ENCODE measurements at regions not wholly inside any gene's neighbourhood (a gene's known extent, or its start where the extent isn't known, plus 50 kb on each side); places are given as distances from the start of the nearest gene placed in this dataset.
A peak's percentile ranks its signal among the peaks of the same experiment; 100 is the strongest.
"Not testable (repeated sequence)": the region's sequence is repeated elsewhere in the genome, so short reads cannot be mapped to it uniquely, and the experiment has no call there.

GRCh38 chr12:104906695-104907094 lies 51.4 kb downstream of the SLC41A2 start:
- DNase-seq (ENCODE audit: low read depth): no peak

- not testable (repeated sequence) for DNase-seq (ENCODE audit: low read depth)
Measured at GRCh38 chr12:104905446-104905845, 52.6 kb downstream of the SLC41A2 start.

- DNase-seq (ENCODE audit: low read depth): no peak
Measured at GRCh38 chr12:104903648-104904423, 54.3 kb downstream of the SLC41A2 start.

GRCh38 chr12:104902125-104902524 lies 56.0 kb downstream of the SLC41A2 start:
- no peak for DNase-seq (ENCODE audit: low read depth)

- DNase-seq (ENCODE audit: low read depth): no peak
Measured at GRCh38 chr12:104896710-104897109, 61.4 kb downstream of the SLC41A2 start.

GRCh38 chr12:104896146-104896545 lies 61.9 kb downstream of the SLC41A2 start:
- no peak for DNase-seq (ENCODE audit: low read depth)

GRCh38 chr12:104895415-104895814 lies 62.7 kb downstream of the SLC41A2 start:
- no peak for DNase-seq (ENCODE audit: low read depth)

- DNase-seq (ENCODE audit: low read depth): no peak
Measured at GRCh38 chr12:104890476-104891096, 67.5 kb downstream of the SLC41A2 start.

- no peak for DNase-seq (ENCODE audit: low read depth)
Measured at GRCh38 chr12:104889735-104890134, 68.4 kb downstream of the SLC41A2 start.

GRCh38 chr12:104888892-104889291 lies 69.2 kb downstream of the SLC41A2 start:
- DNase-seq (ENCODE audit: low read depth): no peak

- no peak for DNase-seq (ENCODE audit: low read depth)
Measured at GRCh38 chr12:104888481-104888880, 69.6 kb downstream of the SLC41A2 start.

GRCh38 chr12:104887452-104887851 lies 70.6 kb downstream of the SLC41A2 start:
- DNase-seq (ENCODE audit: low read depth): no peak

GRCh38 chr12:104886418-104887401 lies 71.4 kb downstream of the SLC41A2 start:
- no peak for DNase-seq (ENCODE audit: low read depth)

- not testable (repeated sequence) for DNase-seq (ENCODE audit: low read depth)
Measured at GRCh38 chr12:104878858-104879257, 79.2 kb downstream of the SLC41A2 start.

- peak; percentile 8 for DNase-seq (ENCODE audit: low read depth)
Measured at GRCh38 chr12:104877103-104877705, 80.9 kb downstream of the SLC41A2 start.

- DNase-seq (ENCODE audit: low read depth): no peak
Measured at GRCh38 chr12:104873374-104873773, 84.7 kb downstream of the SLC41A2 start.

- no peak for DNase-seq (ENCODE audit: low read depth)
Measured at GRCh38 chr12:104870797-104871196, 87.3 kb downstream of the SLC41A2 start.

- DNase-seq (ENCODE audit: low read depth): no peak
Measured at GRCh38 chr12:104866291-104866690, 91.8 kb downstream of the SLC41A2 start.

GRCh38 chr12:104865080-104865479 lies 93.0 kb downstream of the SLC41A2 start:
- DNase-seq (ENCODE audit: low read depth): no peak

GRCh38 chr12:104864668-104865067 lies 93.4 kb downstream of the SLC41A2 start:
- DNase-seq (ENCODE audit: low read depth): no peak

GRCh38 chr12:104863296-104863948 lies 94.7 kb downstream of the SLC41A2 start:
- DNase-seq (ENCODE audit: low read depth): no peak
